GM21619 (cell line): ENCODE measurements at regions not wholly inside any gene's neighbourhood (a gene's known extent, or its start where the extent isn't known, plus 50 kb on each side); places are given as distances from the start of the nearest gene placed in this dataset.

Experiments
- ATAC-seq: cut with Tn5 transposase; IDR thresholded peaks from one replicate; pipeline ENCODE4 v1.9.1; 2021; ENCODE audit not compliant: unreplicated experiment

DNA sequence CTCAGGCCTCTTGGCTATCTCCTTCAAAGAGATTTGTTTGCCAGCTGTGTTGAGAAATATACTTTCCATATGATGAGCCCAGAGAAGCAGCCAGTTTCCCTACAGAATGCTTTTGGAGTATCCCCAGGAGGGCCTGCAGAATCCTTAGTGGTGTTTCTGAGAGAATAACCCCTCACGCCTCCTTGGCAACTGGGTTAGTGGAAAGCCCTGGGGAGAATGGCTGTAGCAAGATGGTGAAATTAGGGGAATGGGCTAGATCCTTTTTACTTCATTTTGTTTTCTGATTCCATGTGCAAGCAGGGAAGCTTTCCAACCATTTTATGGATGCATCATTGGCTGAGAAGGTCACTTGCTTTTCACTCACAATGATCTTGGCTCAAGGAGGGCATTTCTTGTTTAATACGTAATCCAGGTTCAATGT lies 364.6 kb downstream of the DMRT2 start:
- ATAC-seq = no peak

DNA sequence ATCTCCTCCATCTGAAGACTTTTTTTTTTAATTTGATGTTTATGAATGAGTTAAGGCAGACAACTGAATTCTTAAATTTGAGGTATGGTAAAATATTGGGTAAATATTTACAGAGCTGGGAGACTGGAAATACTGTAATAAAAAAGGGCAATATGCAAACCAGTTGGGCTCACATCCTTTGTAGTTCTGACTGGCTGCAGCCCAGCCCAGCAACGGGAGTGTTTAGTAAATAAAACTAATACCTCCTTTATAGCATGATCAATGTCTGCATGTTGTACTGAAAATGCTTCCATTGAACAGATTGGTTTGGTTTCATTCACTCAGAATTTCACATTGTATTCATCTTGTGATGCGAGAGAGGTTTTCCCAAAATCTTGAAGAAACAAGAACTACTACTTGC lies 365.0 kb downstream of the DMRT2 start:
- no peak for ATAC-seq

DNA sequence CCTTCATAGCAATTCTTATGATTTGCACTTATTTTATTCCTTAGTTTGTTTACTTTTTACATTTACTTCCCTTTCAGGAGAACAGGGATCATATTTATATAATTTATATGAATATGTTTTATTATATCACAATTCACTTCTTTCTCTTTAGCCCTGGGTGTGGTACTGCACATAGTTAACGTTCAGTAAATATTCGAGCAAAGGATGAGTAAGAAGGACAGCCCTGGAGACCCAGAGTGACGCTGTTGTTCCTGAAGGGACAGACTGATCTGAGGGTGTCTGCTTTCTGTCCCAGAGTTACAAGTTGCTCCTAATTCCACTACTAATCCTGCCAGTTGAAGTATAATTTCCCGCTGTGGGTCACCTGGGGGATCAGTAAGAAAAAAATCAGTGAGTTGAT lies 366.1 kb downstream of the DMRT2 start:
- ATAC-seq = no peak

DNA sequence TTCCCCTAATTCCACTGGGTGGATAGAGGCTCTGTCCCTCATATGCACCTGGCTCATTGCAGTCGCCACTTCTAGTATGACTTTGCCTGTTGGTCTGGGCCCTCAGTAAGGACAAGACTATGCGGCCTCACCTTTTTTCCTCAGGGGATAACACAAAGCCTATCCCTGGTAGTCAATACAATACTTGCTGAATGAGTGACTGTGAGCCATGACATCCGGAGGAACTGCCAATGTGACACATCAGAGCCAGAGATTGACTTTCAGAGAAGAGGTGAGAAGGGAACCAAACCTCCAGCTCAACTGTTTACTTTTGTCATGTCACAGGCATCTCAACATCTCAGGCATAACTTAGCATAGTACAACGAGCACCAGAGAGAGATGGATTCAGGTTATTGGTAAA lies 371.3 kb downstream of the DMRT2 start:
- no peak for ATAC-seq

GRCh38 chr9:1427875-1428274 lies 377.7 kb downstream of the DMRT2 start:
- ATAC-seq = no peak

DNA sequence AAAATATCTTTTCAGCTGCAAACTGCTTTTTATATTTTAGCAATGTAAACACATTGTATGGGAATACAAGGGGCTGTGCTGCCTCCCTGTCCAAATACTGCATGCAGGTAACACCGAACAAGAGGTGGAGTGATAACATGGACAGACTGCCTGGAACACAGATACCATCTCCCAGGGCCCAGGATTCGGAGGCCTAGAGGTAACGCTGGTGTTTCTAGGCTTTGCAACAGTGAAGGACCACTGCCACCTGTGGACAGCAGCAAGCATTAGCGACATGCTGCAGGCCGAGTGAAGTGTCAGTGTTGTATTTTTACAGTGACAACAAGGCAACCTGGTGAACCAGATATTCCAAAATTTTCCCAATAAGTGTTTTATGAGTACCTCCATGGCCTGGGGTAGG lies 379.1 kb downstream of the DMRT2 start:
- no peak for ATAC-seq

- no peak for ATAC-seq
Measured at GRCh38 chr9:1431461-1431860, 381.3 kb downstream of the DMRT2 start.

- ATAC-seq = no peak
Measured at GRCh38 chr9:1434052-1434767, 384.1 kb downstream of the DMRT2 start.

DNA sequence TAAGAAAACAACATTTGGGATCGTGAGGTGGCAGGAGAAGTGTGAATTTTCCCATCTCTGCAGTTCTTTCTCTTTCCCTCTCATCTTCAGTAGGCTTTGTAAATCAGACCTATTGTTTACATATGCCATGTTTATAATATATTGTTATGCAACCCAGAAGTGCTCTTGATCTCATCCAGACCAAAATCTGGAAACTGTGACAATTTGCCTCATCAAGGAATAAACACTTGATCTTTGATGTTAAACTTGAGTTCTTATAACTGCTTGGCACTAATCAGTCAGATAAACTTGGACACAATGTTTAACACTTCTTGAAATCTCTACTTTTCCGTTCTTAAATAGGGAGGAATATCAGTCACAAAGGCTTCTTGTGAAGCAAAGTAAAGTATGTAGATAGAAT lies 384.7 kb downstream of the DMRT2 start:
- no peak for ATAC-seq

GRCh38 chr9:1440256-1440655 lies 390.1 kb downstream of the DMRT2 start:
- no peak for ATAC-seq

DNA sequence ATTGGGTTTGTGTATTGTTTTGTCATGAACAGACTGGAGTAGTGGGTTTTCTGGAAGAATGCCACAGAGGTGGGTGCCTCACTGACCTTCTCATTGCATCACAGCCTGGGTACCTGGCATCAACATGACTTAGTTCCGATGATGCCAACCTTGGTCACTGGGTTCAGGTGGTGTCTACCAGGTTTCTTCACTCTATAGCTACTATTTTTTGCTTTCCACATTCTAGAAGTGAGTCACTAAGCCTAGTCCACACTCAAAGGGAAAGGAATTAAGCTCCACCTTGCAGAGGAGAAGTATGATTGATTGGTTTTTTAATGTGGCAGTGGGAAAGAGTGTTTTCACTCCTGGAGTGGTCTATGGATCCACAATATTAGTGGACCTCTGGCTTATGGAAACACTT lies 391.9 kb downstream of the DMRT2 start:
- ATAC-seq = no peak

DNA sequence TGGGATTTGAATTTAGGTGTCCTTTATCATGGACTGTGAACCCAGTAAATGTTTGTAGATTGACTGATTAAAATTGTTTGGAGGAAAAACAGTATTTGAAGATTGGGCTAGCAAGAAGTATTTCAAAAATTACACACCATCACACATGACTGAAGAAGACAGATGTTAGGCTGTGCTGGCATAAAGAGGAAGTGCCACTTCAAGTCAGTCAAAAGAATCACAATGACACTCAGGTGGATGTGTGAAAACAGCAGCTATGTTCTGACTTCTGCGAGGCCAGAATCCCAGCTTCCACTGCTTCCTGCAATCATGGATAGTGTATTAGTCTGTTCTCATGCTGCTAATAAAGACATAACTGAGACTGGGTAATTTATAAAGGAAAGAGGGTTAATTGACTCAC lies 393.3 kb downstream of the DMRT2 start:
- no peak for ATAC-seq

GRCh38 chr9:1446671-1447070 lies 396.5 kb downstream of the DMRT2 start:
- ATAC-seq = no peak

DNA sequence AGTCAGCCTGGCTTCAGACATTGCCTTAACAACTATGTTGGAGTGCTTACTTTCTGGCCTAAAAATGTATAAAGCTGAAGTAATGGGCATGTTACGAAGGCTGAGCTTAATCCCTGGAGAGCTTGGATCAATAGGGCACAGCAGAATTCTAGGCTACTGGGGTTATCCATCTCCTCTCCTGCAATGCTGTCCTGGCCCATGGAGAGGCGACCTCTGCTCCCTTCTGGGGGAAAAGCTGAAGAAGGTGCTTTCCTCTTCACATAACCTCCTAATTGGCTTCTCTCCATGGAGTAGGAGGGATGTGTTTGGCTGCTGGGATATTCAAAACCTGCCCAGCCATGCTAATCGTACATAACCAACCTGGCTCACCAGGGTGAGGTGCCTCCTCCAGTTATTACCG lies 403.5 kb downstream of the DMRT2 start:
- no peak for ATAC-seq

DNA sequence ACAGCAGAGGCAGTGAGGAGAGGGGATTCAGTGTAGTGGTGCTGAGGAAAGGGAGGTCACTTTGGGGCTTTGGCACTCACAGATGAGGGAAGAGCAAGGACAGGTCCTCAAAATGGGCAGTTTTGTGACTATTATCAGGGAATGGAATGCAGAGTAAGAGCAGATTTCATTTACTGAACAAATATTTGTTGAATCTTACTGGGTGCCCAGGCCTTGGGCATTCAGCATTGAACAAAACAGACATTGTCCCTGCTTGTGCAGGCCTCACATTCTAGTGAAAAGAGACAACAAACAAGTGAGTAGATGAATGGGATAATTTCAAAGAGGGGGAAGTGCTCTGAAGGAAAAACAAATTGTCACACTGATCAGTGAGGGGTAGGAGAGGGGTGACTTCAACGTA lies 404.1 kb downstream of the DMRT2 start:
- ATAC-seq = no peak

DNA sequence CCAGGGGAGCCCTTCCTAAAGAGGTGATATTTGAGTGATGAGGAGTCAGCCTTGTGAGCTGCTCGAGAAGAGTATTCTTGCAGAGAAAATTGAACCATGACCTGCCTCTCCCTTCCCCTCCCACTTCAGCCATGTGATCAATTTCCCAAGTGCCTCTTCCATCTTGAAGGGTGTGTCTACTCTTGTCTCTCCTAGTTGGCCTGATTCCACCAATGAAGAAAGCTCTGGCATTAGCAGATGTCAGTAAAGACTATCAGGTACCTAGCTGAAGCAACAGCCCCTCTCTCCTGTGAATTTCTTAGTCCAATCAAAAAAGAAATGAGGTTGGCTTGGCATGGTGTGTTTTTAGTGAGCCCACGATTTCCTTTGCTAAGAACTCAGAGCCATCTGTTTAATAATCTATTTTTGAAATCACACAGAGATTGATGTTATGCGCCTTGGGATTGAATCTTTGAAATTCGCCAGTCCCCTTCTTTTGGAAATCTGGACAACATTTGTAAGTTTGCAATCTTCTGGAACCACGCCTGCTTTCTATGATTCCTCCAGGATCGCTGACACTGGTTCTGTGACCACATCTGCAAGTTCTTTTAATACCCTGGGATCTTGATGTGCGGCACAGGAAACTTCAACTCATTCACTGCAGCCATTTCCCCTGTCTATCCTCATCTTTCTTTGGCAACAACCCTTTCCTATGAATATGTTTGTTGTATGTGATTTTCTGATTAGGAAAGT lies 404.6 kb downstream of the DMRT2 start:
- ATAC-seq = no peak

DNA sequence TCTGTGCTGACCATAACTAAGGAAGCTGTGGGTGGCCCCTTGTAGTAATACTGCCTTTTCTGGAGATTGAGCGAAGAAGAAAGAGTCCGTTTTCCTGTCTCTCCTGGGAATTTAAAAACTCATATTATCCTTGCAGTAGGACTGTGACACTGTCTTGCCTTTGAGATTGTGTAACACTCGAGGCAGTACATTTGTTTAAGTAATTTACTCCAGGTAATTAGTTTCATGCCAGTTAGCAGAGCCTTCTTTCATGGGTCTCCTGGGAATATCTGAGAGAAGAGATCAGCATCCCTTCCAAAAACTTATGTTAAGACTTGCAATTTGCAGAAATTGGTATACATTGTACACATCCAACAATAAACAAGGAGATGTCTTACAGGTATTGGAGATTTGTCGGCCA lies 405.6 kb downstream of the DMRT2 start:
- ATAC-seq = no peak

DNA sequence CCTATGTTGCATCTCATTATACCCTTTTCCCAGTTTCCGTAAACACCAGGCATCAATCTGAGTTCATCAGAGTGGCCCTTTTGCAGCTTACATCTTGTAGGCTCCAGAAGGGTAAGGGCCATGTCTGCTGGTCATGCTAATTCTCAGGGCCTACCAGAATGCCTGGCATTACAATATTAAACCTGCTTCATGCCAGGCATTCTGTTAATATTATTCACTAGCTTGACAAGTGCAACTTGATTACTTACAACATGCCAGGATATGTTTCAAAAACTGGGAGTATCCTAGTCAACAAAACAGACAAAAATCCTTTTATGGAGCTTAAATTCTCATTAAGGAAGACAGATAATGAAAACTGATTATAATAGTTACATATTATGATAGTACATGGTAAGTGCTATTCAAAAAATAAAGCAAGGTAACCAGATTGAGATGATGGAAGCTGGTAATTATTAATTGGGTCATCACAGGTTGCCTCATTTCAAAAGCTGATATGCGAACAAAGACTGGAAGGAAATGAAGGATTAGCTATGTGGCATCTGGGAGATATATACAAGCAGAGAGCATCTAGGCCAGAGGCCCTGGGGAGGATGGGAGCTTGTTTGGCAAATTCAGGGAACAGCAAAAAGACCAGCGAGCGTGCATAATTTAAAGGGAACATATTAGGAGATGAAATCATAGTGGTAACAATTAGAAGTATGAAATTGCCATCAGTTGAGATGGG lies 406.3 kb downstream of the DMRT2 start:
- ATAC-seq = no peak

DNA sequence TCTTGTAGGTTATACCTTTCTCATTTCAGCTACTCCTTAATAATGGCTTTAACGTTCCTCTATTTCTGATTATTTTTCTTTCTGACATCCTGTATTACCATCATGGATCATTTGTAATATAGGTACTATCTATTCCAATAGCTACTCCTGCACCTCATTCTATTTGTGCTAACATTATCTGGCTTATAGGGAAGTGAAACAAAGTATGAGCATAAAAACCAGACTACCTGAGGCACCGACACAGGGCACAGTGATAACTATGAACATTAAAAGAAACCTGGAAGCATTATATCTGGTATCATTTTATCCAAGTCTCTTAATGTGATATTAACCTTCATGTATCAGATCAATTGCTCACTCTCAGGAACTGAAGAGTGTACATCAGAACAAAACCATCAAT lies 407.3 kb downstream of the DMRT2 start:
- ATAC-seq = no peak

- ATAC-seq = no peak
Measured at GRCh38 chr9:1458503-1458902, 408.3 kb downstream of the DMRT2 start.

- peak; percentile 74 for ATAC-seq
Measured at GRCh38 chr9:1460143-1460769, 410.1 kb downstream of the DMRT2 start.

GRCh38 chr9:1461812-1462211 lies 411.7 kb downstream of the DMRT2 start:
- ATAC-seq = no peak
